Osteoblast (primary cell): ENCODE measurements at regions not wholly inside any gene's neighbourhood (a gene's known extent, or its start where the extent isn't known, plus 50 kb on each side); places are given as distances from the start of the nearest gene placed in this dataset.

Experiments used
- DNase-seq: peaks from one replicate; pipeline ENCODE4 v3.0.0; 2011; ENCODE audit warnings: low spot score, mixed read lengths; ENCODE audit not compliant: insufficient read length; ENCODE audit errors: missing footprints
- H2AFZ ChIP-seq: 2 replicates; pipeline ENCODE4 v1.6.0; 2011; ENCODE audit warnings: mild to moderate bottlenecking, low read length
- H3K27ac ChIP-seq: 2 replicates; pipeline ENCODE4 v1.5.1; 2011; ENCODE audit warnings: mild to moderate bottlenecking, low read depth, low read length, moderate library complexity
- H3K27me3 ChIP-seq: 2 replicates; pipeline ENCODE4 v1.6.0; 2012; ENCODE audit warnings: mild to moderate bottlenecking, control low read depth, inconsistent platforms, low read length, moderate library complexity; ENCODE audit not compliant: insufficient read depth
- H3K36me3 ChIP-seq: 2 replicates; pipeline ENCODE4 v1.5.1; 2011; ENCODE audit warnings: mild to moderate bottlenecking, low read length, control low read depth, moderate library complexity; ENCODE audit not compliant: insufficient read depth
- H3K4me1 ChIP-seq: 2 replicates; pipeline ENCODE4 v1.5.1; 2011; ENCODE audit warnings: mild to moderate bottlenecking, low read length, control low read depth, moderate library complexity; ENCODE audit not compliant: insufficient read depth
- H3K4me2 ChIP-seq: 2 replicates; pipeline ENCODE4 v1.6.0; 2011; ENCODE audit warnings: mild to moderate bottlenecking, low read length; ENCODE audit not compliant: insufficient read depth
- H3K4me3 ChIP-seq: fragments of 200-600 bp; sonication (generic); 3 replicates; pipeline ENCODE4 v1.5.1; 2012; ENCODE audit warnings: mild to moderate bottlenecking, low read length, inconsistent platforms; ENCODE audit not compliant: insufficient read depth
- H3K79me2 ChIP-seq: 2 replicates; pipeline ENCODE4 v1.6.0; 2012; ENCODE audit warnings: mild to moderate bottlenecking, low read length, control low read depth, inconsistent platforms; ENCODE audit not compliant: insufficient read depth
- H3K9me3 ChIP-seq: 2 replicates; pipeline ENCODE4 v1.5.1; 2011; ENCODE audit warnings: low read depth, low read length, control low read depth
- H4K20me1 ChIP-seq: 2 replicates; pipeline ENCODE4 v1.6.0; 2012; ENCODE audit warnings: mild to moderate bottlenecking, low read length, control low read depth; ENCODE audit not compliant: insufficient read depth
- CTCF ChIP-seq: IDR thresholded peaks from 2 replicates; pipeline ENCODE4 v1.5.1; 2011; ENCODE audit warnings: mild to moderate bottlenecking, low read depth, low read length, moderate library complexity; ENCODE audit errors: extremely low read depth

GRCh38 chr10:125578658-125579315, 104.2 kb downstream of the TEX36 start:
- no peak overlapping the region for H3K4me3 ChIP-seq

GRCh38 chr10:125575843-125576242, 107.1 kb downstream of the TEX36 start:
- TF ChIP-seq CTCF: no peak
- Histone ChIP-seq H3K4me1 (no peaks in the 10 kb centered on the region), H3K27ac (no peak overlapping the region), H3K27me3 (peaks cover 3% of the 10 kb centered on the region), H2AFZ (no peak overlapping the region), H3K36me3 (no peaks in the 10 kb centered on the region), H3K4me3 (no peak overlapping the region), H3K79me2 (no peaks in the 10 kb centered on the region), H3K4me2 (no peak overlapping the region), H3K9me3 (no peaks in the 10 kb centered on the region), H4K20me1 (no peaks in the 10 kb centered on the region)
- no peak for DNase-seq

More at GRCh38 chr10:125578658-125579315, 104.2 kb downstream of the TEX36 start:
- H3K27ac ChIP-seq: no peak overlapping the region
- H3K27me3 ChIP-seq: peaks cover 3% of the 10 kb centered on the region
- no peaks in the 10 kb centered on the region for H4K20me1 ChIP-seq
- H3K36me3 ChIP-seq: no peaks in the 10 kb centered on the region
- H3K4me1 ChIP-seq: no peaks in the 10 kb centered on the region
- H3K9me3 ChIP-seq: no peaks in the 10 kb centered on the region
- H2AFZ ChIP-seq: no peak overlapping the region
- H3K4me2 ChIP-seq: no peak overlapping the region
- no peak for TF ChIP-seq CTCF
- DNase-seq: no peak
- H3K79me2 ChIP-seq: no peaks in the 10 kb centered on the region

GRCh38 chr10:125568156-125568555, 114.8 kb downstream of the TEX36 start:
- H3K79me2 ChIP-seq: no peaks in the 10 kb centered on the region
- no peaks in the 10 kb centered on the region for H3K4me1 ChIP-seq
- TF ChIP-seq CTCF: no peak
- no peak overlapping the region for H3K4me3 ChIP-seq
- H3K4me2 ChIP-seq: no peak overlapping the region
- no peak for DNase-seq
- peaks cover 6% of the 10 kb centered on the region for H3K27me3 ChIP-seq
- H3K36me3 ChIP-seq: no peaks in the 10 kb centered on the region
- no peak overlapping the region for H2AFZ ChIP-seq
- H4K20me1 ChIP-seq: no peaks in the 10 kb centered on the region
- H3K9me3 ChIP-seq: no peaks in the 10 kb centered on the region
- no peak overlapping the region for H3K27ac ChIP-seq

GRCh38 chr10:125567529-125567928, 115.4 kb downstream of the TEX36 start:
- H3K9me3 ChIP-seq: no peaks in the 10 kb centered on the region
- H3K27ac ChIP-seq: no peak overlapping the region
- H3K4me3 ChIP-seq: no peak overlapping the region
- no peak for DNase-seq
- no peaks in the 10 kb centered on the region for H3K4me1 ChIP-seq
- no peak overlapping the region for H2AFZ ChIP-seq
- no peak overlapping the region for H3K4me2 ChIP-seq
- H3K27me3 ChIP-seq: peaks cover 6% of the 10 kb centered on the region
- H4K20me1 ChIP-seq: no peaks in the 10 kb centered on the region
- H3K36me3 ChIP-seq: no peaks in the 10 kb centered on the region
- no peaks in the 10 kb centered on the region for H3K79me2 ChIP-seq
- TF ChIP-seq CTCF: no peak
